ENCODE measurements at regions not wholly inside any gene's neighbourhood (a gene's known extent, or its start where the extent isn't known, plus 50 kb on each side); places are given as distances from the start of the nearest gene placed in this dataset.

DNA sequence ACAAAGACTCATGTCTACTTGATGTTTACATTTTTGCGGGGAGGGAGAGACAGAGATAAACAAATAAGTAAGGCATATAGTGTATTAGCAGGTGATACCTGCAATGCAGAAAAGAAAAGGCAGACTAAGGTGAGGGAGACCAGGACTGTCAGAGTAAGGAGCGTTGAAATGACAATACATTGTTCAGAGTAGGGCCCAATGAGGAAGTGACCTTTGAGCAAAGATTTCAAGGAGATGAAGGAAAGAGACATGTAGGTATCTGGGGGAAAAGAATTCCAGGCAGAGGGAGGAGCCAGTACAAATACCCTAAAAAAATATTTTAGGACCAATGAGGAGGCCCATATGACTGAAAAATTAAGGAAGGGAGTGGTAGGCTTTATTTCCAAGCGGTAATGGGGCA is 162.7 kb upstream of the PRSS1 start:
- TF ChIP-seq POLR2AphosphoS5 (IDR thresholded peaks at IDR 0.05; ENCODE audit: borderline replicate concordance, low read depth, low read length) (no peak), EZH2 (IDR thresholded peaks at IDR 0.05) (no peak), FOXP2 (optimal IDR thresholded peaks at IDR 0.05; ENCODE audit: control extremely low read depth, extremely low read length, insufficient read depth) (no peak)

Data from SK-N-MC (cell line).